ENCODE measurements at regions not wholly inside any gene's neighbourhood (a gene's known extent, or its start where the extent isn't known, plus 50 kb on each side); places are given as distances from the start of the nearest gene placed in this dataset.
"Not testable (repeated sequence)": the region's sequence is repeated elsewhere in the genome, so short reads cannot be mapped to it uniquely, and the experiment has no call there.

DNA sequence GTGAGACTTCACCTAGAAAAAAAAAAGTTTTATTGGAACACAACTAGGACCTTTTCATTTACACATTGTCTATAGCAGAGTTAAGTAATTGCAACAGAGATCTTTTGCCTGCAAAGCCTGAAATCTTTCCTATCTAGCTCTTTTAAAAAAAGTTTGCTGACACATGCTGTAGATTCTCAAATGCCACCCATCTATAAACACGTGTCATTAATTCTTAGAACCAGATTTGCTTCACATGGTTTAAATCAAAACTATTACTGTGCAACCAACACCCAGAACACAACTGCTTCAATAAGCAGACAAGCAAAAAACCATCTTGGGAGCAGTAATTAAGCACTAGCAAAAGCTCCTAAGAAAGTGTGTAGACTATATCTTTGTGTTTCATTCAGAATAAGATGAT lies 55.0 kb downstream of the OXSM start:
- no peak for DNase-seq (ENCODE audit: low spot score)

- DNase-seq (ENCODE audit: low spot score) = no peak
These were observed 56.4 kb downstream of the OXSM start for GRCh38 chr3:25846282-25846681.

DNA sequence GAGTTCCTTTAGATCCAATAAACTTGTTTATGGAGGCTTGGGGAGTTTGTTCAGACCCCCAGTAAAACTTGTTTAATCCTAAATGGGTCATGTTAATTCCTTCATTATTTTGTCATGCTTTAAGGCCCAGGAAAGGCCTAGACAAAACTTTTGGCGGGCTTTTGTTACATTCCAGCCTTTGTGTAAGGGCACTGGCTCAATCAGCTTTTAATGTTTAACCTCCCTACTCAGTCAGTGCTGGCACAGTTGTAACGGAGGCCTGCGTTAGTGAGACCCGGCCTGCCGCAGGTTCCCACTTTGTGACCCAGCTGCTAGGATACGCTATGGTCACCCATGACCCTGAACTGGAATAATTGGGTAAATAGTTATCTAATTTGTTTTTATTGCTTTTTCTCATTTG lies 59.2 kb downstream of the OXSM start:
- DNase-seq (ENCODE audit: low spot score) = no peak

DNA sequence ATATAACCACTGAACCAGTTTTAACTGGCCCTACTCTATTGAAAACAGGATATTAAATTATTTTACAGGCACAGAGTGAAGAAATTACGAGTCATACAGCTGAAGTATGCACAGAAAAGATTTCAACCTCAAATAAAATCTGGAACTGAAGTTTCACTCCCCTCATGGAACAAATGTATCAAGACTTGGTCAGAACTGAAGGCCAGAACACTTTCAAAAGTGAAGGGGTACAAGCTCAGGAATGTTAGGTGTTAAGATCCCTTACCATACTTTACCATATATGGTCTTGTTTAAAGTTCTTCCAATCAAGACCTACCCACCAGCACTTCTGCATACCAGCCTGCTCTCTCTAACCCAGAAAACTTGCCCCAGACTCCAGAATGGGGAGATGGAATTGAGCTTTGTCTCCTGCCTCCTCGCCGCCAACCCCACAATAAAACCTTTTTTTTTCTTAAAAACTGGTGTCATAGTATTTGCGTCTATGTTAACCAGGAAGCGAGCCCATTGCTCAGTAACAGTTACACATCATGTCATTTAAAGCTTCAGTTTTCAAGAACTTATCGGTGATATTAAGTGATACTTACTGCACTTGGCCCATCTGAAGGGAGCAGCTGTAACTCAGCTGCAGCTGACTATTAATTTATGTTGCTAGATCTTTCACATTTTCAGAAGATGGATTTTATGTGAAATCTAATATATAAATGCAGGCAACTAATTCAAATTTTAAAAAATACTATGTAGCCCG lies 59.9 kb downstream of the OXSM start:
- no peak for DNase-seq (ENCODE audit: low spot score)

DNA sequence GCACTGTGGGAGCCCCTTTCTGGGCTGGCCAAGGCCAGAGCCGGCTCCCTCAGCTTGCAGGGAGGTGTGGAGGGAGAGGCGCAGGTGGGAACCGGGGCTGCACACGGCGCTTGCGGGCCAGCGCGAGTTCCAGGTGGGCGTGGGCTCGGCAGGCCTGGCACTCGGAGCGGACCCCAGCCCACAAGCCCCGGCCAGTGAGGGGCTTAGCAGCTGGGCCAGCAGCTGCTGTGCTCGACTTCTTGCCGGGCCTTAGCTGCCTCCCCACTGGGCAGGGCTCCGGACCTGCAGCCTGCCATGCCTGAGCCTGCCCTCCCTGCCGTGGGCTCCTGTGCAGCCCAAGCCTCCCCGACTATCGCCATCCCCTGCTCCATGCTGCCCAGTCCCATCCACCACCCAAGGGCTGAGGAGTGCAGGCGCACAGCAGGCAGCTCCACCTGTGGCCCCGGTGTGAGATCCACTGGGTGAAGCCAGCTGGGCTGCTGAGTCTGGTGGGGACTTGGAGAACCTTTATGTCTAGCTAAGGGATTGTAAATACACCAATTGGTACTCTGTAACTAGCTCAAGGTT lies 61.9 kb downstream of the OXSM start:
- not testable (repeated sequence) for DNase-seq (ENCODE audit: low spot score)

DNA sequence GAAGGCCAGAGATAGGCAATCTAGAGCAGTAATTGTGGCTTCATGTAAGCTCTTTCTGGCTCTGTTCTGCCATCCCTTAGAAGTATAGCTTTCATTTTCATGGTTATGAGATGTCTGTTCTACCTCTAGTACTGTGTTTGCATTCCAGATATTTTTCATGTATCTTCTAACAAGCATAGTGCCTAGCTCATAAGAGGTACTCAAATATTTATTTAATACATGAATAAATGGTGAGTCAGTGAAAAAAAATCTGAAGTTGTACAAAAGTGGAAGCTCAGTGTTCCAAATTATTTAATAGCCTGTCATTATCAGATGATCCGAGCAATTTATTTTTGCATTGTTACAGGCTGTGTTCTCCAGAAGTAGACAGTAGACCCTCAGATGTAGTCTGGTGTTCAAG lies 64.3 kb downstream of the OXSM start:
- no peak for DNase-seq (ENCODE audit: low spot score)

GRCh38 chr3:25854635-25855034 lies 64.7 kb downstream of the OXSM start:
- no peak for DNase-seq (ENCODE audit: low spot score)

DNA sequence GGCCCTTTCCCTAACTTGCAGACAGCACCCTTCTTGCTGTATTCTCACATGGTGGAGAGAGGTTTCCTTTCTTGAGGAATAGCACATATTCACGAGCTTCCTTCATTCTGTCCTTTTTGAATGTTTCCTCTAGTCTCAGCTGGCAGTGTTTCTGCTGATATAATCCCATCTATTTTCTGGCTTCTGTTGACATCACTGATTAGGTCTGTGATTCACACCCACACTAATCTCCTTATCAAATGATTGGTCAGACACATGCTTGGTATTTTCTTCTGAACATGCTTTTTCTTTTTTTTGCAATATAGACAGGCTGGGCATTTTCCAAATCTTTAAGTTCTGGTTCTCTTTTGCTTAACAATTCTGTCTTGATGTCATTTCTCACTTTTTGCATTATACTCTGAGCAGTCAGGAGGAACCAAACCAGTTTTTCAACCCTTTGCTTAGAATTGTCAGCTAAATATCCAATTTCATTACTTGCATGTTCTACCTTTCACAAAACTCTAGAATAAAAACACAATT lies 65.4 kb downstream of the OXSM start:
- DNase-seq (ENCODE audit: low spot score) = no peak

- peak; percentile 48 for DNase-seq (ENCODE audit: low spot score)
These were observed 67.1 kb downstream of the OXSM start for GRCh38 chr3:25856902-25857518.

GRCh38 chr3:25861566-25861965 lies 71.7 kb downstream of the OXSM start:
- no peak for DNase-seq (ENCODE audit: low spot score)

DNA sequence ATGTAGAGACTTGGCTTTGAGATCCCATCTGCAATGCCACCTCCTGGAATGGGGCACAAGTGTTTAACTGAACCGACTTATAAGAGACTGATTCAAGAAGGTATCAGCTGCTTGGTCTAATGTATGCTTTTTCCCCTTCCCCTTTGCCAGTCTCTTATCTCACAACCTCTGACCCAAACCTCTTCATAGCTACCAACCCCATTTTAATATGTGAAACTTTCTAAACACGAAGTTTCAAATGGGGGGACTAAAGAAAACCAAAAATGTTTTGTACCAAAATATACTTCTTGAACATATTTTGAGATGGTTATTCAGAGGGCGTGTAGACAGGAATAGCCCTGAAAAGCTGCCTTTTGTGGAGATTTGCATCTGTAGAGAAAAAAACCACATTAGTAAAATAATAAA lies 73.1 kb downstream of the OXSM start:
- no peak for DNase-seq (ENCODE audit: low spot score)

- DNase-seq (ENCODE audit: low spot score) = no peak
These were observed 73.6 kb downstream of the OXSM start for GRCh38 chr3:25863416-25863959.

DNA sequence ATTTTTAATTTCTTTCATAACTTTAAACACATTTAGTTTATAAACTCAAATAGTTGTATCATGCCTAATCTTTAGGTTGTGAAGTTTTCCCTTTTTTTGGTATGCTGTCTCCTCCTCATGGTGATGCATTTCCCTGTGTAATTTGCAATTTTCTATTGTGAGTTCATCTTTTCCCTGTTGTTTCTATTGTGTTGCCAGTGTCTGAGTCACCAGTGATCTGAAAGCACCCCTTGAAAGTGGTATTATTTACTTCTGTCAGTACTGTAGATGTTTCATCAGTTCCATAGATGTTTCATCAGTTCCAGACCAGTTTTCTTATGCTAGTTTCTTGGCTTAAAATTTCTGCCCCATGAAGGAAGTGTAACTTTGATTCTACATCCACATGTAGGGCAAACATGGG lies 80.6 kb downstream of the OXSM start:
- no peak for DNase-seq (ENCODE audit: low spot score)

DNA sequence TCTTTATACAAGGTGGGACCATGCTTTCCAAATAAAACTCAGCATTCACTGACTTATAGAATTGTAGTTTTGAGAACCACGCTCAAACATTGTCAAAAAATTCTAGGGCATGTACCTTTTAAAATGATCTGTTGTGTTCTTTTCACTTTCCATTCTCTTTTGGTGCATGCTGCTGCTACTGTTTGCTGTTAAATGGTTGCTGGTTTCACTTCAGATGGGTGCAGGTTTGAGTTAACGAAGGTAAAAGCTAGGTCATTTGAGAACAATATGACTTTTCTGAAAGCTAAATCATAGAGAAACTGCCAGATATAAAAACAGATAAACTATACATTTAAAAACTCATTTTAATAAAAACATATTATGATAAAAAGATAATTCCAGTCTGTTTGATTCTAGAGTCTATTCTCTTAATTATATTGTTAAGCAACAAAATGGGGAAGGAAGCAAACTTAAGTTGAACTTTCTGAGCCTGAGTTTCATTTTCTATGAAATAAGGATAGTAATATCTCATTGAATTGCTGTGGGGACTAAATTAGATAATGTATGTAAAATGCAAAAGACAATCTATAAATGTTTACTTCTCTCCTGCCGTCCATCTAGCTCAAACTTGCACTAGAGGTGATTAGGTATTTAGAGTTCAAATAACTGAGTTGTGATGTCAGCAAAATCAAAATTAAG lies 82.4 kb downstream of the OXSM start:
- no peak for DNase-seq (ENCODE audit: low spot score)

DNA sequence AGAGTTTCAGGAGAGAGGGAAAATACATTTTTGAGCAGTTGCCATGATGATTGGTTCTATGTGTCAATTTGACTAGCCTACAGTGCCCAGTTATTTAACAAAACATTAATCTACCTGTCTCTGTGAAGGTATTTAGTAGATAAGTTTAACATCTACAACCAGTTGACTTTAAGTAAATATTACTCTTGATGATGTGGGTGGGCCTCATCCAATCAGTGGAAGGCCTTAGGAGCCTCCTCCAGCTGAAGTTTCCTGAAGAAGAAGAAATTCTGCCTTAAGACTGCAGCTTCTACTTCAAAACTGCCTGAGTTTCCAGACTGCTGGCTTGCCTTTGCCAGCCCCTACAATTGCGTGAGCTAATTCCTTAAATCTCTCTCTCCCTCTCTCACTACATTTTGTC lies 93.6 kb downstream of the OXSM start:
- DNase-seq (ENCODE audit: low spot score) = no peak

- DNase-seq (ENCODE audit: low spot score) = no peak
These were observed 95.1 kb downstream of the OXSM start for GRCh38 chr3:25884981-25885380.

GRCh38 chr3:25885544-25885943 lies 95.7 kb downstream of the OXSM start:
- no peak for DNase-seq (ENCODE audit: low spot score)

DNA sequence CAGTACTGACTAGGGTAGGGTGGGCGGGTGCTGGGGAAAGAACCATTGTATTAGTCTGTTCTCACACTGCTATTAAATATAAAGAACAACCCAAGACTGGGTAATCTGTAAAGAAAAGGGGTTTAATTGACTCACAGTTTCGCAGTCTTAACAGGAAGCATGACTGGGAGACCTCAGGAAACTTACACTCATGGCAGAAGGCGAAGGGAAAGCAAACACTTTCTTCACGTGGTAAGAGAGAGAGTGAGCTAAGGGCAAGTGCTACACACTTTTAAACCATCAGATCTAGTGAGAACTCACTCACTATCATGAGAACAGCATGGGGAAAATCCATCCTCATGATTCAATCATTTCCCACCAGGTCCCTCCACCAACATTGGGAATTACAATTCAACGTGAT lies 98.0 kb downstream of the OXSM start:
- no peak for DNase-seq (ENCODE audit: low spot score)

GRCh38 chr3:25888892-25889524 lies 99.1 kb downstream of the OXSM start:
- DNase-seq (ENCODE audit: low spot score) = no peak

DNA sequence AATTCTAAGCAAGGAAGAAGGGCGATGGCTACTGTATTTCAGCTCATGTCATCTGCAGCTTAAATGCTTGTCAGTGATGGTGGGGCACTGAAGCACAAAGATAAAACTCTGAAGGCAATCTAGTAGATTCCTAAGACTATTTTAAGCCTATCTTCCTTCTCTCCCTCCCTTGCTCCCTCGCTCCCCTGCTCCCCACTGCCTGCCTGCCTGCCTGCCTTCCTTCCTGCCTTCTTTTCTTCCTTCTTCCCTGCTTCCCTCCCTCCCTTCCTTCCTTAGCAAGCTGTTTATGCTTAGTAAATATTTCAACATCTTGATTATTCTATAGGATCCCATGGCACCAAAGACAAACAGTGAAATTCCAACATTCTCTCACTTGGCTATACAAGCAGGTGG lies 99.6 kb downstream of the OXSM start:
- DNase-seq (ENCODE audit: low spot score) = no peak

GRCh38 chr3:25894101-25894500 lies 104.2 kb downstream of the OXSM start:
- no peak for DNase-seq (ENCODE audit: low spot score)

- DNase-seq (ENCODE audit: low spot score) = no peak
These were observed 105.1 kb downstream of the OXSM start for GRCh38 chr3:25895031-25895430.
